Fibroblast of the aortic adventitia (primary cell): ENCODE measurements at regions not wholly inside any gene's neighbourhood (a gene's known extent, or its start where the extent isn't known, plus 50 kb on each side); places are given as distances from the start of the nearest gene placed in this dataset.

Experiments
- DNase-seq: peaks from one replicate; pipeline ENCODE4 v3.0.0-alpha.2; 2010; ENCODE audit warnings: low read depth
- H3K4me3 ChIP-seq: 2 replicates; pipeline ENCODE4 v1.5.1; 2011; ENCODE audit warnings: low read depth, mild to moderate bottlenecking, control low read depth, low read length, moderate library complexity
- TF ChIP-seq, protein P1 (sequence below): IDR thresholded peaks from 2 replicates; pipeline ENCODE4 v1.5.1; 2011; ENCODE audit warnings: mild to moderate bottlenecking, low read length, control low read depth, inconsistent platforms; ENCODE audit not compliant: insufficient read depth

DNA sequence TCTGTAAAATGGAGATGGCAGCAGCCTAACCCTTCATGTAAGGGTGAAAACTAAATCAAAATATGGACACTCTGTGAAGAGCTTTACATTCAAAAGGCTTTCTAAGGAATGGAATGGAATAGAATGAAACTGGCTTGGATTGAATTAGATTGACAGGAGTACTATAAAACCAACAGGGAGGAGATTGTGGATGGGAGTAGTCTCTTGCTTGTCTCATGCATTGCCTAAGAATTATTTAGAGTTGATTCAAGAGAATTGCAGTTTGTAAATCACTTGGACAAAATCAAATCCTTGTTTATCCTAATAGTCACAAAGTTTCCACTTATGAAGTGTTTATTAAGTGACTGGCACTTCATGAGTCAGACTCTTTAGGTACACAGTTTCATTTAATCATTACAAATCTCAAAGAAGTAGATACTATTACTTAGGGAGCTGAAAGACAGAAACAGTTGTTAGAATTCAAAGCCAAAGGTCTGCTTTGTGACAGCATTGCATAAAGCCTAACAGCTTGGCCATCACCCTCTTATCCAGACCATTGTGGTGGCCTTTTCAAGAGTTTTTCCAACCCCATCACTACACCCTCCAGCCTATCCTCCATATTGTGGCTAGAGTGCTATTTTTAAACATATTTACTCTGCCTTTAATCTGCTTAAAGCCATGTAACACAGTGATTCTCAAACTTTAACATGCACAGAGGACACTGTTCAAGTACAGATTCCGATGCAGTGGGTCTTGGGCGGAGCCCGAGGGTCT, 91.9 kb upstream of the GHITM start:
- TF ChIP-seq, protein P1, sequence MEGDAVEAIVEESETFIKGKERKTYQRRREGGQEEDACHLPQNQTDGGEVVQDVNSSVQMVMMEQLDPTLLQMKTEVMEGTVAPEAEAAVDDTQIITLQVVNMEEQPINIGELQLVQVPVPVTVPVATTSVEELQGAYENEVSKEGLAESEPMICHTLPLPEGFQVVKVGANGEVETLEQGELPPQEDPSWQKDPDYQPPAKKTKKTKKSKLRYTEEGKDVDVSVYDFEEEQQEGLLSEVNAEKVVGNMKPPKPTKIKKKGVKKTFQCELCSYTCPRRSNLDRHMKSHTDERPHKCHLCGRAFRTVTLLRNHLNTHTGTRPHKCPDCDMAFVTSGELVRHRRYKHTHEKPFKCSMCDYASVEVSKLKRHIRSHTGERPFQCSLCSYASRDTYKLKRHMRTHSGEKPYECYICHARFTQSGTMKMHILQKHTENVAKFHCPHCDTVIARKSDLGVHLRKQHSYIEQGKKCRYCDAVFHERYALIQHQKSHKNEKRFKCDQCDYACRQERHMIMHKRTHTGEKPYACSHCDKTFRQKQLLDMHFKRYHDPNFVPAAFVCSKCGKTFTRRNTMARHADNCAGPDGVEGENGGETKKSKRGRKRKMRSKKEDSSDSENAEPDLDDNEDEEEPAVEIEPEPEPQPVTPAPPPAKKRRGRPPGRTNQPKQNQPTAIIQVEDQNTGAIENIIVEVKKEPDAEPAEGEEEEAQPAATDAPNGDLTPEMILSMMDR = no peak
- no peak for DNase-seq
- no peak overlapping the region for H3K4me3 ChIP-seq

DNA sequence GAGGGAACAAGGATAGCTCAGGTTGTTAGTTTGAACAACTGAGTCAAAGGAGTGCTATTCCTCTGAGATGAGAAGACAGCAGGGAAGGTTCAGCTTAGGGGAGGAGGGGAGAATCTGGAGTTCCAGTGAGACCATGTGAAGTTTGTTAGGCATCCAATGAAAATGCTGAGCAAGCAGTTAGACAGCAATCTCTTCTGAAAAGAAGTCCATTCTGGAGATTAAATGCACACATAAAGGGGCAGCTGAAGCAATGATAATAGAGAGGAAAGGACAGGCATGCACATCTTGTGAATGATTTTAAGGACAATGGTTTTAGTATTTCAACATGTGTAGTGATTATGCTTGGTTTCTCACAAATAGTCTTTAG, 89.7 kb upstream of the GHITM start:
- no peak overlapping the region for H3K4me3 ChIP-seq
- no peak for DNase-seq
- TF ChIP-seq, protein P1 = no peak

DNA sequence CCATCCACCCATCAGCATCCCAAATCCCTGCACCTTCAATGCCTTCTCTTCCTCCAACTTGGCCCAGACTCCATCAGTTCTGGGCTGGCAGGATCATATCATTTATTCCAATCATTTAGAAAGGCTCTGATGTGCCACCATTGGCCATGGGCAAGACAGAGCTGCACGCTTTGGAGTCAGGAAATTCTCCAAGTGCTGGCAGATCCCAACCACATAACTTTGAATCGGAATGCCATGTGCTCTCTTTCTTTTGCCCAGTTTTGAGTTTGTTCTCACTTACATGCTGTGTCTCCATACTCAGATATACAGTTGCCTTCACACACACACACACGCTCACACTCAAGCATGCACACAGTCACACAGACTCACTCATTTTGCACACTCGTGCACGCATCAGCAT, 85.7 kb upstream of the GHITM start:
- no peak for DNase-seq
- TF ChIP-seq, protein P1 = no peak
- no peak overlapping the region for H3K4me3 ChIP-seq

DNA sequence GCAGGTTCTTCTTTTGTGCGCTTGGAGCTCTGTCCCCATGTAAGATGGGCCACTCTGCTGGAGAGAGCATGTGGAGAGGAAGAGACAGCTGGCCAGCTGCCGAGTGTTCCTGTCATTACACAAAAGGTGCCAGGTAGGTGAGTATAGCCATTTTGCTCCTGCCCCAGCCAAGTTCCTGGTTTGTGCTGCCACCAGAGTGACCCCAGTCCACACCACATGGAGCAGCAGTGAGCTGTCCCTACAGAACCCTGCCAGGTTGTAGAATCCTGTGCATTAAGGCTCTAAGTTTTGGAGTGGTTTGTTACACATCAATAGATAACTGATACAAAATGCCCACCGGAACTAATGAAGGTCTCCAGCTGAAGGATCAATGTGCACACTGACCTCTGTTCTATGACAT, 84.6 kb upstream of the GHITM start:
- DNase-seq = no peak
- no peak overlapping the region for H3K4me3 ChIP-seq
- TF ChIP-seq, protein P1 = no peak

DNA sequence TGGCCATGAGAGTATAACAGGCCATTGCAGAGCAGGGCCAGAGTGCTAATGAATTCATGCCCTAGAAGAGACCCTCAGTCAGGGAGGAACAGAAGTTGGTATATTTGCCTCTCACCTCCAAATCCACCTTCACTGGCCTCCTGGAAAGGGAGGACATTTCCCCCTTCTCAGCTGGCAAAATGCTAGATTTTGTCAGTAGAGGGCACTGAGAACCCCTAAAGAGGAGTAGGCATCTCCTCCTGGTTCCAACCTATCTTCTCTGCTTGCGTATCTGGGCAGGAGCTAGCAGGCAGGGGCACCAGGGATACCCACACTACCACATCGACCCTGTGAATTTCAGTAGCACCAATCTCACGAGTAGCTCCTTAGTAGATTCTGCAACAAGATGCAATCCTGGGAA, 79.8 kb upstream of the GHITM start:
- TF ChIP-seq, protein P1 = no peak
- no peak overlapping the region for H3K4me3 ChIP-seq
- DNase-seq = no peak

DNA sequence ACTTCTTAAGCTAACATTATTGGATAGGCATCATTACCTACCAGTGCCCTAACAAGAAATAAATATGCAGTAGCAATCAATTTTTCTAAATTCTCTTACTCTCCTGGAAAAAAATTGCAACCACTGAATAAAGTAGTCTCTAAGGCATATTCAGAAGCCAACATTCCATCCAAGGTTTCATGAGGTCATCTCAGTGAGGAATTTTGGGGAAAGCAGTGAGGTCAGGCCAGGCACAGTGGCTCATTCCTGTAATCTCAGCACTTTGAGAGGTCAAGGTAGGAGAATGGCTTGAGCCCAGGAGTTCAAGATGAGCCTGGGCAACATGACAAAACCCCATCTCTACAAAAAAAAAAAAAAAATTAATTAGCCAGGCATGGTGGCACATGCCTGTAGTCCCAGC, 75.9 kb upstream of the GHITM start:
- TF ChIP-seq, protein P1 = no peak
- no peak overlapping the region for H3K4me3 ChIP-seq
- no peak for DNase-seq
